ENCODE measurements at regions not wholly inside any gene's neighbourhood (a gene's known extent, or its start where the extent isn't known, plus 50 kb on each side); places are given as distances from the start of the nearest gene placed in this dataset.

- Mint-ChIP-seq H3K36me3 (ENCODE audit: insufficient read depth in 1 of 3, low read depth in 3 of 3) (no peaks in the 10 kb centered on the region; a peak in 3 of 7 replicates), H3K27me3 (ENCODE audit: low read depth) (no peaks in the 10 kb centered on the region), H3K4me3 (no peak overlapping the region), H3K4me1 (peaks cover 0 to 2% of the 10 kb centered on the region in 2 experiments; a peak in 2 of 4 replicates), H3K27ac (no peak overlapping the region), H3K9me3 (peaks cover 0 to 5% of the 10 kb centered on the region in 2 experiments; a peak in 2 of 5 replicates)
- H3K9ac ChIP-seq (ENCODE audit: extremely low read depth, insufficient read length, low read length): no peak overlapping the region
- no peaks in the 10 kb centered on the region for H3K23me2 ChIP-seq (ENCODE audit: insufficient read length, low read depth, low read length, poor library complexity, severe bottlenecking)
- H3K79me1 ChIP-seq (ENCODE audit: insufficient read depth, low read depth, low read length, poor library complexity, severe bottlenecking): no peaks in the 10 kb centered on the region
- no peak overlapping the region for H4K5ac ChIP-seq (ENCODE audit: insufficient read length, low read depth, low read length)
- no peak overlapping the region for H3T11ph ChIP-seq (ENCODE audit: low read length)
- no CpG with 5 or more reads among the region's 2 CpGs for WGBS (ENCODE audit: extremely low coverage, insufficient read length, low lambda C conversion rate)
- H3K18ac ChIP-seq (ENCODE audit: insufficient read length, low read depth, low read length): no peak overlapping the region
- H2AFZ ChIP-seq (ENCODE audit: low read length): no peak overlapping the region
- H4K20me1 ChIP-seq (ENCODE audit: control insufficient read depth, insufficient read depth, insufficient read length): no peaks in the 10 kb centered on the region
- no peaks in the 10 kb centered on the region for H3K27me3 ChIP-seq (ENCODE audit: insufficient read depth, low read length)
- H3K79me2 ChIP-seq (ENCODE audit: insufficient read depth, low read length): no peaks in the 10 kb centered on the region
- H2BK120ac ChIP-seq (ENCODE audit: low read depth, low read length, poor library complexity, severe bottlenecking): no peak overlapping the region
- H3K56ac ChIP-seq (ENCODE audit: insufficient read length, low read depth, low read length): no peak overlapping the region
- no peak overlapping the region for H2AK5ac ChIP-seq (ENCODE audit: insufficient read length, low read length)
- no peaks in the 10 kb centered on the region for H3K4me1 ChIP-seq (ENCODE audit: insufficient read depth, low read length)
- H2BK5ac ChIP-seq (ENCODE audit: insufficient read length, low read length): no peak overlapping the region
- H4K8ac ChIP-seq (replicated peaks; ENCODE audit: insufficient read length, low read depth, low read length): no peak overlapping the region
- no peak for DNase-seq
- H3K4me2 ChIP-seq (ENCODE audit: insufficient read depth, insufficient read length, low read length): no peak overlapping the region
- H4K91ac ChIP-seq (ENCODE audit: insufficient read length, low read depth, low read length): no peak overlapping the region
- no peaks in the 10 kb centered on the region for H3K9me3 ChIP-seq (ENCODE audit: control insufficient read depth, low read depth, low read length)
- H3K27ac ChIP-seq (ENCODE audit: insufficient read length, low read depth, low read length): no peak overlapping the region
- TF ChIP-seq CTCF (conservative IDR thresholded peaks at IDR 0.05): no peak
- H2BK20ac ChIP-seq (ENCODE audit: low read depth, low read length, poor library complexity, severe bottlenecking): no peak overlapping the region
- no peak overlapping the region for H3K14ac ChIP-seq (ENCODE audit: insufficient read depth, low read length)
- no peak overlapping the region for H3K23ac ChIP-seq (ENCODE audit: insufficient read length, low read depth, low read length)
- H2BK12ac ChIP-seq (ENCODE audit: insufficient read length, low read depth, low read length): no peak overlapping the region
- no peak overlapping the region for H3K4ac ChIP-seq (ENCODE audit: low read depth, low read length)
- H2BK15ac ChIP-seq (ENCODE audit: low read depth, low read length): no peak overlapping the region
These were observed 759.9 kb upstream of the ALCAM start for GRCh38 chr3:104606812-104607211.
